Vagina (tissue), 2 donors: ENCODE measurements at regions not wholly inside any gene's neighbourhood (a gene's known extent, or its start where the extent isn't known, plus 50 kb on each side); places are given as distances from the start of the nearest gene placed in this dataset.

Experiments
- POLR2A ChIP-seq, 2 donors: fragments of 450-650 bp; IDR thresholded peaks; one replicate each; pipeline ENCODE4 v1.6.1; 2017; ENCODE audit warnings: antibody characterized with exemption in 2 of 2, mild to moderate bottlenecking in 2 of 2, moderate library complexity in 2 of 2
- POLR2AphosphoS5 ChIP-seq, 2 donors: sonication (generic); formaldehyde crosslinking; IDR thresholded peaks; one replicate each; pipeline ENCODE4 v1.9.0; 2017; ENCODE audit warnings: antibody characterized with exemption in 2 of 2, mild to moderate bottlenecking in 2 of 2, low read depth in 1 of 2; ENCODE audit not compliant: insufficient read depth in 1 of 2
- TF ChIP-seq, protein P1 (sequence below), 3 experiments: fragments of 450-650 bp in 2 of 3; fragments of 200-600 bp in 1 of 3; sonication (generic) in 1 of 3; IDR thresholded peaks; one replicate each; pipeline ENCODE4 v1.5.1; 2017 to 2019; ENCODE audit warnings: antibody characterized with exemption in 3 of 3, mild to moderate bottlenecking in 2 of 3, moderate library complexity in 2 of 3

DNA sequence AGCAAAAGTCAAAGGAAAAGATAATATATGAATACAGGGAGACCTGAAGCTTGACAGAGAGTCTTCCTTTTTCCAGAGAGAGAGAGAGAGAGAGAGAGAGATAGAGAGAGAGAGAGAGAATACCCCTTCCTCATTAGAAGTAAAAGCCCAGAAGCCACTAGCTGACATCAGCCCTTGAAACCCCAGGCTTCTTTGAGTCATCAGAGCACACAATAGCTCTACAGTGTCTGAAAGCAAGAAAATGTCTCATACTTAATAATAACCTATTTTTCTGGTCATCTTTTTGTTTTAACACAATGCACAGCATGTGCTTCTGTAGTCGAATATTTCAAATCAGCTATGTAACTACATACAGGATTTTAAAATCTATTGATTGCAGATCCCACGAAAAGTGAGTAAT is 109.2 kb upstream of the NANOGP8 start:
- TF ChIP-seq POLR2AphosphoS5 (IDR thresholded peaks at IDR 0.05; ENCODE audit: insufficient read depth in 1 of 2, low read depth in 1 of 2) (no peak), POLR2A (IDR thresholded peaks at IDR 0.05) (no peak)
- TF ChIP-seq, protein P1, sequence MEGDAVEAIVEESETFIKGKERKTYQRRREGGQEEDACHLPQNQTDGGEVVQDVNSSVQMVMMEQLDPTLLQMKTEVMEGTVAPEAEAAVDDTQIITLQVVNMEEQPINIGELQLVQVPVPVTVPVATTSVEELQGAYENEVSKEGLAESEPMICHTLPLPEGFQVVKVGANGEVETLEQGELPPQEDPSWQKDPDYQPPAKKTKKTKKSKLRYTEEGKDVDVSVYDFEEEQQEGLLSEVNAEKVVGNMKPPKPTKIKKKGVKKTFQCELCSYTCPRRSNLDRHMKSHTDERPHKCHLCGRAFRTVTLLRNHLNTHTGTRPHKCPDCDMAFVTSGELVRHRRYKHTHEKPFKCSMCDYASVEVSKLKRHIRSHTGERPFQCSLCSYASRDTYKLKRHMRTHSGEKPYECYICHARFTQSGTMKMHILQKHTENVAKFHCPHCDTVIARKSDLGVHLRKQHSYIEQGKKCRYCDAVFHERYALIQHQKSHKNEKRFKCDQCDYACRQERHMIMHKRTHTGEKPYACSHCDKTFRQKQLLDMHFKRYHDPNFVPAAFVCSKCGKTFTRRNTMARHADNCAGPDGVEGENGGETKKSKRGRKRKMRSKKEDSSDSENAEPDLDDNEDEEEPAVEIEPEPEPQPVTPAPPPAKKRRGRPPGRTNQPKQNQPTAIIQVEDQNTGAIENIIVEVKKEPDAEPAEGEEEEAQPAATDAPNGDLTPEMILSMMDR (IDR thresholded peaks at IDR 0.05): no peak
